RWPE2 (cell line): ENCODE measurements at regions not wholly inside any gene's neighbourhood (a gene's known extent, or its start where the extent isn't known, plus 50 kb on each side); places are given as distances from the start of the nearest gene placed in this dataset.

Experiments used
- ATAC-seq: fragments of 200-7000 bp; cut with Tn5 transposase; 3 replicates; pipeline ENCODE4 v1.9.1; 2021; ENCODE audit warnings: low read depth
- DNase-seq: peaks from one replicate; pipeline ENCODE4 v3.0.0-alpha.2; 2020; ENCODE audit warnings: low spot score
- H3K27ac ChIP-seq: fragments of 450-650 bp; 2 replicates; pipeline ENCODE4 v1.5.1; 2017; ENCODE audit warnings: mild to moderate bottlenecking; ENCODE audit not compliant: poor library complexity, severe bottlenecking
- H3K27me3 ChIP-seq: fragments of 250-450 bp; sonication (Bioruptor Pico); 2 replicates; pipeline ENCODE4 v1.5.1; 2021; ENCODE audit warnings: mild to moderate bottlenecking, moderate library complexity; ENCODE audit not compliant: insufficient read depth, poor library complexity, severe bottlenecking
- H3K36me3 ChIP-seq: fragments of 250-450 bp; sonication (Bioruptor Pico); 2 replicates; pipeline ENCODE4 v1.5.1; 2020; ENCODE audit warnings: low read depth, mild to moderate bottlenecking, moderate library complexity
- H3K4me1 ChIP-seq: fragments of 250-450 bp; sonication (Bioruptor Pico); 2 replicates; pipeline ENCODE4 v1.5.1; 2021; ENCODE audit warnings: mild to moderate bottlenecking, moderate library complexity; ENCODE audit not compliant: insufficient read depth, poor library complexity, severe bottlenecking
- H3K4me3 ChIP-seq: fragments of 250-450 bp; sonication (Bioruptor Pico); 2 replicates; pipeline ENCODE4 v1.5.1; 2021; ENCODE audit warnings: mild to moderate bottlenecking, moderate library complexity; ENCODE audit not compliant: severe bottlenecking
- H3K9me3 ChIP-seq: fragments of 250-450 bp; sonication (Bioruptor Pico); 2 replicates; pipeline ENCODE4 v1.5.1; 2021; ENCODE audit warnings: mild to moderate bottlenecking, moderate library complexity; ENCODE audit not compliant: severe bottlenecking
- CTCF ChIP-seq: fragments of 450-650 bp; IDR thresholded peaks from one replicate; pipeline ENCODE4 v1.5.1; 2017; ENCODE audit warnings: mild to moderate bottlenecking, moderate library complexity; ENCODE audit not compliant: poor library complexity, severe bottlenecking

- no peak for TF ChIP-seq CTCF
- no peaks in the 10 kb centered on the region for H3K9me3 ChIP-seq
- no peak for DNase-seq
These were observed 131.0 kb upstream of the OSMR start for GRCh38 chr5:38714703-38715355.

DNA sequence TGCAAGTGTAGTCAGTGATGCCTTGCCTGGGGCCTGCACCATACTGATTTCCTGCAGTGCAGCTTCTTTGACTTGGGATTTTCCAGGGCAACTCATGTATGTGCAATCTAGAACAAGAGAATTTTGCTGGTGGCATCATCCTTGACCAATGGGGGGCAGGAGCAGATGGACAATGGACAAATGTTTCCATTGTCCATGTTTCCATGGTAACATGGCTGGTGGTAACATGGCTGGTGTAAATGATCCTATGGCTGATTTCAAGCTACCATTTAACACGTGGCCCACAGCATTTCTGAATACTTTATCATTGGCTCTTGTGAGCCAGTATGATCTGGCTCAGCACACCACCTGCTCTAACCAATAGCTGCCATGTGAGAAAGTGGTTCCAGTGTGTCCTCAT lies 130.1 kb upstream of the OSMR start:
- H3K27ac ChIP-seq, result no peak overlapping the region
- no peaks in the 10 kb centered on the region for H3K9me3 ChIP-seq
- DNase-seq (no peak), ATAC-seq (no peak)
- H3K4me3 ChIP-seq, result no peak overlapping the region
- H3K4me1 ChIP-seq, result no peaks in the 10 kb centered on the region
- no peak for TF ChIP-seq CTCF
- H3K36me3 ChIP-seq, result no peaks in the 10 kb centered on the region
- H3K27me3 ChIP-seq, result no peaks in the 10 kb centered on the region

More at GRCh38 chr5:38714703-38715355, 131.0 kb upstream of the OSMR start:
- Histone ChIP-seq H3K4me1 (no peaks in the 10 kb centered on the region), H3K27ac (no peak overlapping the region), H3K27me3 (no peaks in the 10 kb centered on the region), H3K36me3 (no peaks in the 10 kb centered on the region), H3K4me3 (no peak overlapping the region)
- ATAC-seq, result no peak

DNA sequence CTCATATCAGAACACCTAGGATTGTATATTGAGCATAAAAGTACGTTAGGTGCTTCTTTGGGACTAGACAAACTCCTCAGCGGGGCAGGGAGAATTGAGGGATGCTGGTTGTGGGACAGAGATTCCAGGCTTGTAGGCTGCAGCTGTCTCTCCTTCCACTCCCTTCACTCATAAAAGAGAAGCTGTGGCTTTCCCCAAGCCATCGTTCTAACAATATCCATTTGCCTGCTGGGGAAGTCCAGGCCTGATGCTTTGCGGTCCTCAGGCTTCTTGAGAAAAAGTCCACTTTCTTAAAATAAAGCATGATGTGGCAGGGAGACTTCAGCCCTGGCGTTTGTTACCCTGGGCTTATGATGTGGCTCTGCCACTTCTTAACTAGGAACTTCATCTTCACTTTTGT lies 129.3 kb upstream of the OSMR start:
- no peaks in the 10 kb centered on the region for H3K4me1 ChIP-seq
- TF ChIP-seq CTCF, result no peak
- no peak overlapping the region for H3K4me3 ChIP-seq
- ATAC-seq, result no peak
- H3K27me3 ChIP-seq, result no peaks in the 10 kb centered on the region
- H3K9me3 ChIP-seq, result no peaks in the 10 kb centered on the region
- no peaks in the 10 kb centered on the region for H3K36me3 ChIP-seq
- DNase-seq, result no peak
- no peak overlapping the region for H3K27ac ChIP-seq

GRCh38 chr5:38718771-38719391 lies 126.9 kb upstream of the OSMR start:
- DNase-seq (no peak), ATAC-seq (no peak)
- no peak for TF ChIP-seq CTCF
- H3K4me3 ChIP-seq, result no peak overlapping the region
- H3K27me3 ChIP-seq, result peaks cover 2% of the 10 kb centered on the region
- H3K36me3 ChIP-seq, result no peaks in the 10 kb centered on the region
- H3K9me3 ChIP-seq, result no peaks in the 10 kb centered on the region
- H3K27ac ChIP-seq, result no peak overlapping the region
- H3K4me1 ChIP-seq, result no peaks in the 10 kb centered on the region

- no peaks in the 10 kb centered on the region for H3K9me3 ChIP-seq
- no peak for ATAC-seq
- no peak for DNase-seq
- no peak overlapping the region for H3K4me3 ChIP-seq
- H3K27me3 ChIP-seq, result peaks cover 2% of the 10 kb centered on the region
- no peak for TF ChIP-seq CTCF
- H3K36me3 ChIP-seq, result no peaks in the 10 kb centered on the region
- H3K27ac ChIP-seq, result no peak overlapping the region
- H3K4me1 ChIP-seq, result no peaks in the 10 kb centered on the region
These were observed 126.4 kb upstream of the OSMR start for GRCh38 chr5:38719403-38719802.
